ENCODE measurements at regions not wholly inside any gene's neighbourhood (a gene's known extent, or its start where the extent isn't known, plus 50 kb on each side); places are given as distances from the start of the nearest gene placed in this dataset.
A peak's percentile ranks its signal among the peaks of the same experiment; 100 is the strongest.
"Not testable (repeated sequence)": the region's sequence is repeated elsewhere in the genome, so short reads cannot be mapped to it uniquely, and the experiment has no call there.

- no peak for DNase-seq (ENCODE audit: low spot score in 2 of 2, unreplicated experiment in 2 of 2)
- no peak overlapping the region for H3K4me3 Mint-ChIP-seq
- H3K36me3 Mint-ChIP-seq, result peaks cover 27% of the 10 kb centered on the region
- TF ChIP-seq CTCF (IDR thresholded peaks at IDR 0.05; ENCODE audit: unreplicated experiment), result no peak
- H3K27ac Mint-ChIP-seq, result no peak overlapping the region
- H3K27me3 Mint-ChIP-seq (ENCODE audit: low read depth), result no peaks in the 10 kb centered on the region
- peaks cover 23% of the 10 kb centered on the region for H3K9me3 Mint-ChIP-seq
- H3K4me1 Mint-ChIP-seq, result no peaks in the 10 kb centered on the region
These were observed 68.6 kb upstream of the FAM174B start for GRCh38 chr15:92724144-92724543.

- DNase-seq (ENCODE audit: low spot score in 2 of 2, unreplicated experiment in 2 of 2), result no peak
- Mint-ChIP-seq H3K36me3 (peaks cover 26% of the 10 kb centered on the region), H3K27ac (no peak overlapping the region), H3K9me3 (peaks cover 22% of the 10 kb centered on the region), H3K4me1 (no peaks in the 10 kb centered on the region), H3K27me3 (ENCODE audit: low read depth) (no peaks in the 10 kb centered on the region), H3K4me3 (no peak overlapping the region)
- no peak for TF ChIP-seq CTCF (IDR thresholded peaks at IDR 0.05; ENCODE audit: unreplicated experiment)
These were observed 69.6 kb upstream of the FAM174B start for GRCh38 chr15:92725171-92725570.

GRCh38 chr15:92728266-92728665 lies 72.7 kb upstream of the FAM174B start:
- Mint-ChIP-seq H3K4me3 (no peak overlapping the region), H3K27ac (no peak overlapping the region), H3K27me3 (ENCODE audit: low read depth) (no peaks in the 10 kb centered on the region), H3K36me3 (peaks cover 12% of the 10 kb centered on the region), H3K9me3 (peaks cover 2% of the 10 kb centered on the region), H3K4me1 (no peaks in the 10 kb centered on the region)
- DNase-seq (ENCODE audit: low spot score in 2 of 2, unreplicated experiment in 2 of 2), result no peak
- TF ChIP-seq CTCF (IDR thresholded peaks at IDR 0.05; ENCODE audit: unreplicated experiment), result no peak

- H3K4me3 Mint-ChIP-seq, result peak overlapping the region; percentile 72
- no peak for TF ChIP-seq CTCF (IDR thresholded peaks at IDR 0.05; ENCODE audit: unreplicated experiment)
- no peaks in the 10 kb centered on the region for H3K9me3 Mint-ChIP-seq
- H3K27me3 Mint-ChIP-seq (ENCODE audit: low read depth), result no peaks in the 10 kb centered on the region
- peaks cover 6% of the 10 kb centered on the region for H3K4me1 Mint-ChIP-seq
- peaks cover 10% of the 10 kb centered on the region for H3K36me3 Mint-ChIP-seq
- DNase-seq (ENCODE audit: low spot score in 2 of 2, unreplicated experiment in 2 of 2), result no peak
- peak overlapping the region; percentile 90 for H3K27ac Mint-ChIP-seq
These were observed 77.7 kb upstream of the FAM174B start for GRCh38 chr15:92733090-92733933.

- H3K4me3 Mint-ChIP-seq, result peak overlapping the region; percentile 72
- peaks cover 6% of the 10 kb centered on the region for H3K4me1 Mint-ChIP-seq
- no peaks in the 10 kb centered on the region for H3K27me3 Mint-ChIP-seq (ENCODE audit: low read depth)
- H3K9me3 Mint-ChIP-seq, result no peaks in the 10 kb centered on the region
- H3K36me3 Mint-ChIP-seq, result peaks cover 10% of the 10 kb centered on the region
- peak overlapping the region; percentile 97 for H3K27ac Mint-ChIP-seq
- TF ChIP-seq CTCF (IDR thresholded peaks at IDR 0.05; ENCODE audit: unreplicated experiment), result no peak
- no peak for DNase-seq (ENCODE audit: low spot score in 2 of 2, unreplicated experiment in 2 of 2)
These were observed 78.5 kb upstream of the FAM174B start for GRCh38 chr15:92733934-92734521.

- not testable (repeated sequence) for H3K27ac Mint-ChIP-seq; H3K27me3 Mint-ChIP-seq (ENCODE audit: low read depth); H3K36me3 Mint-ChIP-seq; H3K4me1 Mint-ChIP-seq; H3K4me3 Mint-ChIP-seq; H3K9me3 Mint-ChIP-seq; DNase-seq (ENCODE audit: low spot score in 2 of 2, unreplicated experiment in 2 of 2)
These were observed 83.7 kb upstream of the FAM174B start for GRCh38 chr15:92739246-92739645.

Measured in mesothelial cell of epicardium (in vitro differentiated cells).